HG03108 (cell line): ENCODE measurements at regions not wholly inside any gene's neighbourhood (a gene's known extent, or its start where the extent isn't known, plus 50 kb on each side); places are given as distances from the start of the nearest gene placed in this dataset.

ENCODE experiments used
- ATAC-seq: cut with Tn5 transposase; IDR thresholded peaks from one replicate; pipeline ENCODE4 v1.9.1; 2021; ENCODE audit warnings: moderate library complexity; ENCODE audit not compliant: unreplicated experiment

DNA sequence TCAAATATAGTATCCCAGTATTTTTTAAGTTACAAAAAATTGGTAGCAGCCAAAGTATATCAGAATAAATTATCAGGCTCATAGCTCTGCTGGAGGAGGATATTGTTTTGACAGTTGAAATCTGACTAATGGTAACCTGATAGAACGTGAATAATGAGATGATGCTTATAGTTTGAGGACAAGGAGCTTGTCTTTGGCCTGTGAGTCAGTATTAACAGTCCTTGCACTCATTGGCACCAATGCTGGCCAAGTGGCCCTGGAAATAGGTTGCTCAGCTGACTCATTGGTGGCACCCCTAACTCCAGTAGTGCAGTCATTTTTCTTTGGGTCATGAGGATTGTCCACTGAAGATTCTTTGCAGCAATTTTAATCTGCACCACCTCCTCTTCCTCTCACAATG, 203.3 kb upstream of the JADE1 start:
- no peak for ATAC-seq

GRCh38 chr4:128604840-128605239, 204.7 kb upstream of the JADE1 start:
- ATAC-seq = no peak

GRCh38 chr4:128604204-128604603, 205.3 kb upstream of the JADE1 start:
- ATAC-seq = no peak

DNA sequence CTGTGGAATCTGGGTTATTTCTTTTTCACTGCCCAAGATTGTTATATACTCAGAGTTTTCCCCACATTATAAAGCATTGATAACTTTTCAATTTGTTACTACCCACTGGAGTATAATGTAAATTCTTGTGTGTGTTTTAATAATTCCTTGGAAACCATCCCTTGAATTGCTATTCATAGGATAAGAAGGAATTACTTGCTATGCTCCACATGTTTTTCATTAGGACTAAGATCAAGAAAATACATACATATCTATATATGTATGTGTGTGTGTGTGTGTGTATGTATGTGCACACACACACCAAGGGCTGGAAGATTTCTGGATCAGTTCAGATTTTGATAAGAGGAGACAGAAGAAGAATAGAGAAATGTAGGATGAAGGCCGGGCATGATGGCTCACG, 206.4 kb upstream of the JADE1 start:
- no peak for ATAC-seq

- no peak for ATAC-seq
Measured at GRCh38 chr4:128601991-128602695, 207.4 kb upstream of the JADE1 start.

GRCh38 chr4:128600996-128601871, 208.3 kb upstream of the JADE1 start:
- ATAC-seq = no peak

DNA sequence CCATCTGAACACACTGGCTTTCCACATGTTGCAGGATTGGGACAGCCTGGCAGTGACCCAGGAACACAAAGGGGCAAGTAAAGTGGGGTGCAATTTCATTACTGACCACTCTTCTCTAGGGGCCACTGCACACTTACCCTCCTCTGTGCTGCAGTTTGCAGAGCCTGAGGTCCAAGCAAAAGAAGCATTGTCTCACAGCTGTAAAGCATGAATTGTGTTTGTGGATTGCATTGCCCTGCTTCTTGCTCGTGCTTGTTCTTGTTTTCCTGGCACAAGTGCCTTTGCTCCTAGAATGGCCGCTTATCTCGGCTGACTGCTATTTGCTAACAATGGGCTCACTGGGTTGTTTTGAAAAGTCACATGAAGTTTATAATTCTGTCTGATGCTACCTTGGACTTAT, 209.1 kb upstream of the JADE1 start:
- no peak for ATAC-seq

DNA sequence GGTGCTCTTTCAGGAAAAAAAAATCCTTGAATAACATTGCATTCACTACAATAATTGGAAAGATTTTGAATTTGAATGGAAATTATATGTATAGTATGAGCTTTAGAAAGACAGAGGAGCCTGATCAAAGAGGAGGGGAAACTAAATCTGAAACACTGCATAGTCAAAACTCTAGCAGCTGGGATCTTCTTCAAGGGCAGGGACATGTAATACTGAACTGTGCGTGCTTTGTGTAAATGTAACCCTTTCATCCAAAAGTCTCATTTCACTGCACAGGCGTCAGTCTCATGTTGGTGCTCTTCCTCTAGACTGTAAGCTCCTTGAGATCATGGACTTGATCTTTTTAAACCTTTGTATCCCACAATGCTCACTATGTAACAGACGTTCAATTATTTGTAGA, 212.0 kb upstream of the JADE1 start:
- ATAC-seq = no peak

GRCh38 chr4:128596853-128597252, 212.6 kb upstream of the JADE1 start:
- ATAC-seq = no peak

GRCh38 chr4:128596115-128596514, 213.4 kb upstream of the JADE1 start:
- no peak for ATAC-seq

GRCh38 chr4:128591482-128591881, 218.0 kb upstream of the JADE1 start:
- no peak for ATAC-seq

- no peak for ATAC-seq
Measured at GRCh38 chr4:128590773-128591172, 218.7 kb upstream of the JADE1 start.

DNA sequence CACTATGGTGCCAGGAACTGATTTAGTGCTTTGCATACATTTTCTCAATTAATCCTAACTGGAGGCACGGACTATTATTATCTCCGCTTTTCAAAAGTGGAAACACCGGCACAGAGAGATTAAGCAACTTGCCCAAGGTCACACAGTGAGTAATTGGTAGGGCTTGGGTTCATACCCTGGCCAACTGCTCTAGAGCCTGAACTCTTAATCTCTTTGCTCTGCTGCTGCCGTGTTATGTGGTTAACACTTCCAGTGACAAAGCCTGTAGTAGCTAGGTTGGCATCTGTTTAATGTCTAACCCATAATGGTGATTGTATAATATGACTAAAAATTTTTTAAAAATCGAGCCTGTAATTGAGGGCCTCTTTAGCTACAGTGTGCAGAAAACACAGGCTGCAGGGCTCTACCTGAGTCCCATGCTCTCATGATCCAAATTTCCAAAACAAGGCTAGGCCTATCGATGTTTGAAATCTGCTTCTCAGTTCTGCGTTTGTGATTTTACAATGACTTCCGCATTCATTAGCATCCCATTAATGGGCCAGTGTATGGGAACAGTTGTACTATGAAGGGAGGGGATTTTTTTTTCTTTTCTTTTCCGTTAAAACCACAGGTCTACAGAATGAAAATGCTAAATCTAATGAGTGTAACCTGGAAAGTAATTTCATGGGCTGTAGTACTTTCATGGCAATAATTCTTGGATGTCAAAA, 219.3 kb upstream of the JADE1 start:
- no peak for ATAC-seq

GRCh38 chr4:128589384-128589965, 220.0 kb upstream of the JADE1 start:
- no peak for ATAC-seq

- ATAC-seq = no peak
Measured at GRCh38 chr4:128587382-128587781, 222.1 kb upstream of the JADE1 start.

DNA sequence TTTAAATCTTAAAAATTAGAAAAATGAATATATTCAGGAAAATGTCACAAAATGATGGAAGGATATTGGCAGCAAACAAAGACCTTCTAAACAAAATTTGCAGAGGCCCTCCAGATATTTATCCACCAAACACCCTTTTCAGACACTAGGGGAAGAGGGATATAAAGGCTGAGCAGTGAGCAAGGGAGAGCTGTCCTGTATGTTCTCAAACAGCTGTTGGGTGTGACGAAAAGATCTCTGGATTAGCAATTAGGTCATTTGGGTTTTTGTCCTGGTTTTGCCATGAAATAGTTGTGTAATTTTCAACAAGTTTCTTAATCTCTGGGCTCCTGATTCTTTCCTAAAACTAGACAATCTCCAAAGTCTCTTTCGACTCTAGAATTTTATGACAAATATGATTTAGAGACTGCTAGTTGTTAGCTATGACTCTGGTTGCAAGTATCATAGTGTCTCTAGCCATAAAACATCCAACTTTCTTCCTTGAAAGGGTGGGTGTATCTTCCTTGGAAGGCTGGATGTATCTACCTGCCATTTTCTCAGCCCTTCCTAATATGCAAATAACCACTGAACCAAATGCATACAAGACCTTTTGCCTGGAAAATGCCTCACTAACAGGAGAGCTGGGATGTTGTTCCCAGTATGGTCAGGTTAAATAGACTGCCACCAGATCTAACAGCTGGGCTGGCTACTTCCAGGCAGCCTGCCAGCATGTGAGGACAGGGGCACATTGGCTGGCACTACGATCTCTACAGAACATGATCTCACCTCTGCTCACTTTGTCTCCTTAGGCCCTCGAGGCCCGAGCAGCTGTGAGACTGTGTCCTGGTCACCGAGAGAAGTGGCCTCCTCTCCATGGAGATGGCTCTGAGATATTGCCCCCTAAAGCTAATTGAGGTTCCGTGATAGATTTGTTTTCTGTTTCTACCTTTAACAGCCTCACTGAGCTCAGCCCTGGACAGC, 225.5 kb upstream of the JADE1 start:
- no peak for ATAC-seq

GRCh38 chr4:128582427-128582870, 227.1 kb upstream of the JADE1 start:
- no peak for ATAC-seq

GRCh38 chr4:128579154-128579853, 230.2 kb upstream of the JADE1 start:
- ATAC-seq = no peak

DNA sequence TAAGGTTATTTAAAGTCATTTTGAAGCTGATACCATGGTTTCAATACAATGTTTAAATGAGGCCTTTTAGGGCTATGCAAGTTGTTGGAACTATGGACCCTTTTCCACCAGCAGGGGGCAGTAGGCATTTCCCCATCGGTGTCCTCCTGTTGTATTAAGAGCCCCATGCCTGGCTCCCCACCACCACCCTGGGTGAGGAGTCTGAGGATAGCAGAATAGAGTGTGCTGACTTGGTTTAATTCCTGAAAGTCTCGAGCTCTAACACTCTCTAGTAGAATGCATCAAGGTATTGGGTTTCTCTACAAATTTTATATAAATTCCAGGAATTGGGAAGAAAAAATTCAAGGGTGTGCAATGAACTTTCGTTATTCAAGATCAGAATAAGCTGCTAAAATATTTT, 234.8 kb upstream of the JADE1 start:
- ATAC-seq = peak; percentile 52
